Smooth muscle cell (in vitro differentiated cells): ENCODE measurements at regions not wholly inside any gene's neighbourhood (a gene's known extent, or its start where the extent isn't known, plus 50 kb on each side); places are given as distances from the start of the nearest gene placed in this dataset.

ENCODE experiments used
- DNase-seq: peaks from one replicate; lab custom pipeline; 2025; ENCODE audit not compliant: unreplicated experiment; lab: John Stamatoyannopoulos, UW
- H2AFZ ChIP-seq: fragments of 200-600 bp; sonication (generic); 2 replicates; pipeline ENCODE4 v1.6.0; 2016; ENCODE audit warnings: antibody characterized with exemption, low read depth, mild to moderate bottlenecking
- H3F3A ChIP-seq: fragments of 200-600 bp; sonication (generic); 2 replicates; pipeline ENCODE4 v1.6.0; 2017; ENCODE audit warnings: antibody characterized with exemption, low read depth
- H3K27ac ChIP-seq: fragments of 200-600 bp; sonication (generic); 2 replicates; pipeline ENCODE4 v1.5.1; 2016; ENCODE audit warnings: low read depth, mild to moderate bottlenecking
- H3K27me3 ChIP-seq: fragments of 200-600 bp; sonication (generic); 2 replicates; pipeline ENCODE4 v1.6.1; 2016; ENCODE audit warnings: low read depth, mild to moderate bottlenecking
- H3K36me3 ChIP-seq: fragments of 200-600 bp; sonication (generic); 2 replicates; pipeline ENCODE4 v1.5.1; 2016; ENCODE audit warnings: low read depth
- H3K4me1 ChIP-seq: fragments of 200-600 bp; sonication (generic); 2 replicates; pipeline ENCODE4 v1.5.1; 2016; ENCODE audit warnings: low read depth
- H3K4me2 ChIP-seq: fragments of 200-600 bp; sonication (generic); 2 replicates; pipeline ENCODE4 v1.6.0; 2016; ENCODE audit warnings: mild to moderate bottlenecking
- H3K4me3 ChIP-seq: fragments of 200-600 bp; sonication (generic); 2 replicates; pipeline ENCODE4 v1.5.1; 2016; ENCODE audit warnings: mild to moderate bottlenecking
- H3K79me2 ChIP-seq: fragments of 200-600 bp; sonication (generic); 2 replicates; pipeline ENCODE4 v1.6.0; 2016; ENCODE audit warnings: low read depth, mild to moderate bottlenecking
- H3K9ac ChIP-seq: fragments of 200-600 bp; sonication (generic); 2 replicates; pipeline ENCODE4 v1.6.0; 2016; ENCODE audit warnings: low read depth
- H3K9me3 ChIP-seq: fragments of 200-600 bp; sonication (generic); replicated peaks from 2 replicates; pipeline ENCODE4 v1.5.1; 2016; ENCODE audit warnings: low read depth
- H4K20me1 ChIP-seq: fragments of 200-600 bp; sonication (generic); 2 replicates; pipeline ENCODE4 v1.6.0; 2016; ENCODE audit warnings: low read depth
- WGBS: methylation state at CpG from one replicate; pipeline ENCODE4 v1.1.7; 2016; ENCODE audit warnings: low lambda C conversion rate; 5-methylcytosine and 5-hydroxymethylcytosine counted together
- TF ChIP-seq, protein P1 (sequence below): fragments of 200-600 bp; sonication (generic); IDR thresholded peaks from 2 replicates; pipeline ENCODE4 v1.5.1; 2017; ENCODE audit warnings: borderline replicate concordance, mild to moderate bottlenecking, antibody characterized with exemption; ENCODE audit not compliant: insufficient read depth, poor library complexity, severe bottlenecking

DNA sequence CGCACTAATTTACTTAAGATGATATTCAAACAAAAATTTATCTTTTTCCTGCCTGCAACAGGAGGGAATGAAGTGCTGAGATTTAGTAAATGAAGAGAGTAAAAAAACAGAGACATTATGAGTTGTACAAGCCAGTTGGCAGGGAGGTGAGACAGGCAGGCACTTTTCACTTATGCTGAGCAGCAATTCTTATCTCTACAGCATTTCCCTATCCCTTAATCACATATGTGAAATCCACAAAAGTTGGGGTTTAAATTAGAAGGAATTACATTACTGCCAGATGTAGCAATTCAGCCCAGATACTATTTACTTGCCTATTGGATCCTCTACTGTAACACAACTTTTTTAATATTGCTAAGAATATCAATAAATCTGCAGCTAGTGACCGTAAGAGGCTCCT lies 314.2 kb upstream of the LRP1B start:
- Histone ChIP-seq H3K9ac (no peak overlapping the region), H3K27me3 (no peaks in the 10 kb centered on the region), H3F3A (no peaks in the 10 kb centered on the region), H3K27ac (no peak overlapping the region), H2AFZ (no peak overlapping the region), H3K79me2 (no peaks in the 10 kb centered on the region), H3K4me3 (no peak overlapping the region), H3K9me3 (no peaks in the 10 kb centered on the region), H4K20me1 (no peaks in the 10 kb centered on the region), H3K4me1 (no peaks in the 10 kb centered on the region), H3K4me2 (no peak overlapping the region), H3K36me3 (no peaks in the 10 kb centered on the region)
- 91% methylated on average over 2 of the region's 2 CpGs for WGBS
- TF ChIP-seq, protein P1, sequence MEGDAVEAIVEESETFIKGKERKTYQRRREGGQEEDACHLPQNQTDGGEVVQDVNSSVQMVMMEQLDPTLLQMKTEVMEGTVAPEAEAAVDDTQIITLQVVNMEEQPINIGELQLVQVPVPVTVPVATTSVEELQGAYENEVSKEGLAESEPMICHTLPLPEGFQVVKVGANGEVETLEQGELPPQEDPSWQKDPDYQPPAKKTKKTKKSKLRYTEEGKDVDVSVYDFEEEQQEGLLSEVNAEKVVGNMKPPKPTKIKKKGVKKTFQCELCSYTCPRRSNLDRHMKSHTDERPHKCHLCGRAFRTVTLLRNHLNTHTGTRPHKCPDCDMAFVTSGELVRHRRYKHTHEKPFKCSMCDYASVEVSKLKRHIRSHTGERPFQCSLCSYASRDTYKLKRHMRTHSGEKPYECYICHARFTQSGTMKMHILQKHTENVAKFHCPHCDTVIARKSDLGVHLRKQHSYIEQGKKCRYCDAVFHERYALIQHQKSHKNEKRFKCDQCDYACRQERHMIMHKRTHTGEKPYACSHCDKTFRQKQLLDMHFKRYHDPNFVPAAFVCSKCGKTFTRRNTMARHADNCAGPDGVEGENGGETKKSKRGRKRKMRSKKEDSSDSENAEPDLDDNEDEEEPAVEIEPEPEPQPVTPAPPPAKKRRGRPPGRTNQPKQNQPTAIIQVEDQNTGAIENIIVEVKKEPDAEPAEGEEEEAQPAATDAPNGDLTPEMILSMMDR, result no peak
- DNase-seq, result no peak

DNA sequence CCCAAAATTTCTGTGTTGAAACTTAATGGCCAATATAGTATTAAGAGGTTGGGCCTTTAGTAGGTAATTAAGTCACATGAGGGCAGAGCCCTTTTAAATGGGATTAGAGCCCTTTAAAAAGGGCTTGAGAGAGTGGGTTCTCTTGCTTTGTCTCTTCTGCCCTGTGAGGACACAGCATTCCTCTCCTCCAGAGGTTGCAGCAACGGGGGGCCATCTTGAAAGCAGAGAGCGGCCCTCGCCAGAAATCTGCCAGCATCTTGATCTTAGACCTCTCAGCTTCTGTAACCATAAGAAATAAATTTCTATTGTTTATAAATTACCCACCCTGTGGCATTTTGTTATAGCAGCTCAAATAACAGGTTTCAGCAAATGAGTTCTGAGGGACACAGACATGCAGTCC lies 305.0 kb upstream of the LRP1B start:
- Histone ChIP-seq H3K4me1 (no peaks in the 10 kb centered on the region), H4K20me1 (no peaks in the 10 kb centered on the region), H2AFZ (no peak overlapping the region), H3K36me3 (no peaks in the 10 kb centered on the region), H3K27me3 (no peaks in the 10 kb centered on the region), H3K4me2 (no peak overlapping the region), H3K9ac (no peak overlapping the region), H3K79me2 (no peaks in the 10 kb centered on the region), H3K4me3 (no peak overlapping the region), H3F3A (no peaks in the 10 kb centered on the region), H3K9me3 (no peaks in the 10 kb centered on the region), H3K27ac (no peak overlapping the region)
- TF ChIP-seq, protein P1, result no peak
- WGBS, result 95% methylated on average over 3 of the region's 3 CpGs
- no peak for DNase-seq

GRCh38 chr2:142426064-142426463 lies 295.2 kb upstream of the LRP1B start:
- Histone ChIP-seq H3K79me2 (no peaks in the 10 kb centered on the region), H3K27me3 (peaks cover 3% of the 10 kb centered on the region), H3K9ac (no peak overlapping the region), H4K20me1 (no peaks in the 10 kb centered on the region), H2AFZ (no peak overlapping the region), H3F3A (no peaks in the 10 kb centered on the region), H3K9me3 (no peaks in the 10 kb centered on the region), H3K4me3 (no peak overlapping the region), H3K4me2 (no peak overlapping the region), H3K4me1 (no peaks in the 10 kb centered on the region), H3K27ac (no peak overlapping the region), H3K36me3 (no peaks in the 10 kb centered on the region)
- DNase-seq, result no peak
- 93% methylated on average over 5 of the region's 5 CpGs for WGBS
- TF ChIP-seq, protein P1, result no peak

DNA sequence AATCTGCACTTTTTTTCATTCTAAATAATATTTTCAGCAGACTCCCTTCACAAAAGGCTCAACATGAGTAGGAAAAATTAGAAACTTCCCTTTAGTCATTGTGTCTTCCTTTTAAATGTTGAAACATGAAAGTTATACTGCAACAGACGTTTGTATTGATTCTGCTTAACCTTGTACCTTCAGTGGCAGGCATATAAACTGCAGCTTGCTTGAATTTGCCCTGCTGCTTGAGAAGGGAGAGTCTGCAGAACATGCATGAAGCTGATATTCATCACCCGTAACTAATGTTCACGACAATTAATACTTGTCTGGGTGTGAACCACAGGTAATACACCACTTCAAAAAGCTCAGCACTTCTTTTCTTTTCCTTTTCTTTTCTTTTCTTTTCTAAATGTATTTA lies 294.7 kb upstream of the LRP1B start:
- no peak overlapping the region for H3K27ac ChIP-seq
- H3K36me3 ChIP-seq, result no peaks in the 10 kb centered on the region
- no peaks in the 10 kb centered on the region for H3K79me2 ChIP-seq
- no peak overlapping the region for H2AFZ ChIP-seq
- H3F3A ChIP-seq, result no peaks in the 10 kb centered on the region
- no peak for DNase-seq
- H3K4me3 ChIP-seq, result no peak overlapping the region
- H4K20me1 ChIP-seq, result no peaks in the 10 kb centered on the region
- 68% methylated on average over 3 of the region's 3 CpGs for WGBS
- TF ChIP-seq, protein P1, result no peak
- H3K9me3 ChIP-seq, result no peaks in the 10 kb centered on the region
- no peak overlapping the region for H3K4me2 ChIP-seq
- peaks cover 3% of the 10 kb centered on the region for H3K27me3 ChIP-seq
- no peaks in the 10 kb centered on the region for H3K4me1 ChIP-seq
- H3K9ac ChIP-seq, result no peak overlapping the region
